Memory B cell (primary cell): ENCODE measurements at regions not wholly inside any gene's neighbourhood (a gene's known extent, or its start where the extent isn't known, plus 50 kb on each side); places are given as distances from the start of the nearest gene placed in this dataset.
"Not testable (repeated sequence)": the region's sequence is repeated elsewhere in the genome, so short reads cannot be mapped to it uniquely, and the experiment has no call there.

ENCODE experiments used
- ATAC-seq: fragments of 150-1000 bp; cut with Tn5 transposase; 2 replicates; pipeline ENCODE4 v1.10.0; 2021; ENCODE audit warnings: low read depth, mild to moderate bottlenecking, moderate library complexity
- DNase-seq, 2 donors: peaks; one replicate each; pipeline ENCODE4 v3.0.0; 2022; ENCODE audit warnings: low spot score in 2 of 2
- H3K27ac Mint-ChIP-seq: one replicate; pipeline ENCODE4 v1.8.0; 2022; ENCODE audit warnings: mild to moderate bottlenecking, moderate library complexity, mixed read lengths
- H3K27me3 Mint-ChIP-seq: one replicate; pipeline ENCODE4 v1.8.0; 2022; ENCODE audit warnings: mixed read lengths
- H3K36me3 Mint-ChIP-seq: one replicate; pipeline ENCODE4 v1.8.0; 2022; ENCODE audit warnings: mild to moderate bottlenecking, mixed read lengths
- H3K4me1 Mint-ChIP-seq: one replicate; pipeline ENCODE4 v1.8.0; 2022; ENCODE audit warnings: mixed read lengths
- H3K4me3 Mint-ChIP-seq: one replicate; pipeline ENCODE4 v1.8.0; 2022; ENCODE audit warnings: mild to moderate bottlenecking, moderate library complexity, mixed read lengths
- H3K9me3 Mint-ChIP-seq: one replicate; pipeline ENCODE4 v1.8.0; 2022; ENCODE audit warnings: mixed read lengths

GRCh38 chr9:95726756-95727155 lies 148.7 kb upstream of the ERCC6L2 start:
- DNase-seq = no peak
- Mint-ChIP-seq H3K27ac (no peak overlapping the region), H3K27me3 (peaks cover 2% of the 10 kb centered on the region), H3K4me3 (no peak overlapping the region), H3K9me3 (no peaks in the 10 kb centered on the region), H3K4me1 (peaks cover 16% of the 10 kb centered on the region), H3K36me3 (no peaks in the 10 kb centered on the region)
- ATAC-seq = no peak

DNA sequence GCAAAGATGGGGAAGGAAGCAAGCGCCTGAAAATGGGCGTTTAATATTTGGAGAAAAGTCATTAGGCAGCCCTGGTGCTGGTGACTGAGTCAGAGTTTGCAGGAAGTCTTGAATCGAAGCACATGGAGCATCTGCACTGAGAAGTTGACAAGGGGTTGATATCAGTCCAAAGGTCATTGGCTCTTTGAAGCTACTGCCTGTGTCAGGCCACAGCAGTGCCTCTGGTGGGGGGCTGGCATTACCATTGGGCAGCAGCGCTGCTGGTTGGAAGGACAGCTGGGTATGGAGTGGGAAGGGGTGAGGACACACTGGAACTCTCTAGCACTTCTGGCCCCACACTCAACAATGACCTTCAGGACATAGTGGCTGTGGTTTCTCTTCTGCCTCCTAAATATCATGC lies 150.4 kb upstream of the ERCC6L2 start:
- Mint-ChIP-seq H3K27ac (no peak overlapping the region), H3K27me3 (no peaks in the 10 kb centered on the region), H3K4me3 (no peak overlapping the region), H3K9me3 (no peaks in the 10 kb centered on the region), H3K4me1 (peaks cover 16% of the 10 kb centered on the region), H3K36me3 (no peaks in the 10 kb centered on the region)
- DNase-seq = no peak
- no peak for ATAC-seq

DNA sequence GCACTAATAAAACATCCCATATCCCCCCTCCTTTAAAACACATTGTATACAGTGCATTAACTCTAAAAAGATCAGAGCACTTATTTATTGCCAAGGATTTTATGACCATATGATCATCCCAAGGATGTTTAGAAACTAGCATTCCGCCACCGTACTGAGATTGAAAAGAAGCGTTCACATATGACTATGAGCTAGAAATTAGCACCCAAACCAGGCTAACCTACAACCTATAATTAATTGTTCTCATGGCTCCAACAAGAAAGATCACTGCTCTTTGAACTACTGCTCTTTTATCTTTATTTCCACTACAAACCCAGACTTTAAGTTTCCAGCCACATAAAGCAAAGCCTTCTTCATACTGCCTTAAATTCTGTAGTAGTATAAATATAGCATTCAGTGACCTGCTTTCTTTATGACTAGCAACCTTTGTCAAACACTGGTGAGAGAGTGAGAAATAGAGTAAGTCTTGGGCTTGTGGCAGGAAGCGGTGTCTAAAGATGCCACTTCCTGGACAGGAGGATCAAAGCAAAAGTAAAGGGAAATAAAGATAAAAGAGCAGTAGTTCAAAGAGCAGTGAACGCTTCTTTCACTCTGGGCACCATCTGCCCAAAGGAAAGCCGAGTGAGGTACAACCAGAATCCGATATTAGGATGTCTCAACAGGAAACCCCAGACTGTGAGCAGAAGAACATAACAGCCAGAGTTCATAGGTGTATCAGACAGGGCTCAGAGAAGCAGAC lies 151.1 kb upstream of the ERCC6L2 start:
- ATAC-seq = peak; percentile 90
- Mint-ChIP-seq H3K9me3 (no peaks in the 10 kb centered on the region), H3K4me1 (peaks cover 16% of the 10 kb centered on the region), H3K36me3 (no peaks in the 10 kb centered on the region), H3K27me3 (no peaks in the 10 kb centered on the region), H3K27ac (peak overlapping the region; percentile 2), H3K4me3 (peak overlapping the region; percentile 11)
- DNase-seq = peak in 1 of 2 donors; percentile 4

DNA sequence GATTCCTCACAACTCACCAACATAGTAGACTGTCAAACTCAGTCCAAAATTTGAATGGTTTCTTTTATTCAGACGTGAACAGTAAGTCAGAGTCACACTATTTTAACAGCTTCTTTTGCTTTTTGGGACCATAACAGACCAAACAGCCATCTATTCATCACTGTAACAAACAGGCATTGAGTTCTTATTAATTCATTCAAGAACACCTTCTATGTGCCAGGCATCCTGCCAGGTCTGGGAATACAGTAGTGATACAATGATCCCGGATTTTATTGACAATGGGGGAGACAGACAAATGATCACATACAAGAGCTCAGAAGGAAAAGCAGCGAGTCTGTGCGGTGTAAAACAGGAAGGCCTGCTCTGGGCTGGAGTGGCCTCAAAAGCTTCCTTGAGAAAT lies 153.3 kb upstream of the ERCC6L2 start:
- ATAC-seq (no peak), DNase-seq (no peak)
- Mint-ChIP-seq H3K36me3 (no peaks in the 10 kb centered on the region), H3K27ac (no peak overlapping the region), H3K27me3 (peaks cover 1% of the 10 kb centered on the region), H3K4me3 (no peak overlapping the region), H3K9me3 (peaks cover 3% of the 10 kb centered on the region), H3K4me1 (peaks cover 15% of the 10 kb centered on the region)

DNA sequence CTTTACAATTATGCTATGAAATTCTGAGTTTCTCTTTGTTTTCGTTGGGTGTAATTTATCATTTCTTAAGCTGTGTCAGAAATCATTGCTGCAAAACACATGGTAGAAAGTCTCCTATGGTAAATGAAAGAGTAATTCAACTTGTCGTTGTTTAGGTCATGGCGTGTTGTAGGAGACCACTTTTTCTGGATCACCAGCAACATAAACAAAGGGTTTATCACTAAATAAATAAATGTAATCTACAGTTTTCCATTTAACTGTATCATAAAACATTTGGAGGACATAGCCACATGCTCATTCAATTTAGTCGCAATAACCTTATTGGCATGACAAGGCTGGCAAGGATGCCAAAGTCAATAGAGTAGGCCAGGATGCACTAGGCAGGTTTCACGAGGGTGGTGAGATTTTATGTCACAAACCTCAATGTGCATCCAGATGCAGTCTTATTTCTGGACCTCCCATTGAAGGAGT lies 154.4 kb upstream of the ERCC6L2 start:
- Mint-ChIP-seq H3K27ac (no peak overlapping the region), H3K9me3 (peaks cover 3% of the 10 kb centered on the region), H3K4me1 (peaks cover 14% of the 10 kb centered on the region), H3K4me3 (no peak overlapping the region), H3K36me3 (no peaks in the 10 kb centered on the region), H3K27me3 (peaks cover 1% of the 10 kb centered on the region)
- DNase-seq = no peak
- ATAC-seq = no peak

DNA sequence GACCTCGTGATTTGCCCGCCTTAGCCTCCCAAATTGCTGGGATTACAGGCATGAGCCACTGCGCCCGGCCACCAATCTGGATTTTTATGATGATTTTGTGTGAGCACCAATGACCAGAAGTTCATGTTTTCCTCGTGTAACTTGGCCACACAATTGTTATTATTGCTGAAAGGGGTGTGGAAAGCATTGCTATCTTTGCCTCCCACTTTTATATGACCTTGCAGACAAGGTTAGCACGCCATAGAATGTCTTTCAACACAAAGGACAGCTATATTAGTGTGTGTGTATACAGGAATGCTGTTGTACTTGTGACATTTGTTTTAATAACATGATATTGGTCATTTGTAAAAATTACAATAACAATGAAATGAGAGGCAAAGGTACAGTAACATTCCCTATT lies 155.0 kb upstream of the ERCC6L2 start:
- peaks cover 1% of the 10 kb centered on the region for H3K27me3 Mint-ChIP-seq
- ATAC-seq = no peak

GRCh38 chr9:95719354-95719753 lies 156.1 kb upstream of the ERCC6L2 start:
- Mint-ChIP-seq H3K27me3 (peaks cover 1% of the 10 kb centered on the region), H3K27ac (no peak overlapping the region), H3K4me1 (peaks cover 4% of the 10 kb centered on the region), H3K36me3 (peaks cover 4% of the 10 kb centered on the region), H3K9me3 (peaks cover 8% of the 10 kb centered on the region), H3K4me3 (no peak overlapping the region)
- ATAC-seq = no peak
- DNase-seq = no peak

More for the DNA sequence above, 155.0 kb upstream of the ERCC6L2 start:
- Mint-ChIP-seq H3K36me3 (peaks cover 1% of the 10 kb centered on the region), H3K27ac (no peak overlapping the region), H3K4me3 (no peak overlapping the region), H3K9me3 (peaks cover 5% of the 10 kb centered on the region), H3K4me1 (peaks cover 14% of the 10 kb centered on the region)
- DNase-seq = no peak

- peaks cover 4% of the 10 kb centered on the region for H3K36me3 Mint-ChIP-seq
- ATAC-seq (no peak), DNase-seq (no peak)
- H3K4me1 Mint-ChIP-seq = no peaks in the 10 kb centered on the region
- H3K27ac Mint-ChIP-seq = no peak overlapping the region
- peaks cover 2% of the 10 kb centered on the region for H3K27me3 Mint-ChIP-seq
- peaks cover 8% of the 10 kb centered on the region for H3K9me3 Mint-ChIP-seq
- no peak overlapping the region for H3K4me3 Mint-ChIP-seq
Measured at GRCh38 chr9:95718263-95718662, 157.2 kb upstream of the ERCC6L2 start.

DNA sequence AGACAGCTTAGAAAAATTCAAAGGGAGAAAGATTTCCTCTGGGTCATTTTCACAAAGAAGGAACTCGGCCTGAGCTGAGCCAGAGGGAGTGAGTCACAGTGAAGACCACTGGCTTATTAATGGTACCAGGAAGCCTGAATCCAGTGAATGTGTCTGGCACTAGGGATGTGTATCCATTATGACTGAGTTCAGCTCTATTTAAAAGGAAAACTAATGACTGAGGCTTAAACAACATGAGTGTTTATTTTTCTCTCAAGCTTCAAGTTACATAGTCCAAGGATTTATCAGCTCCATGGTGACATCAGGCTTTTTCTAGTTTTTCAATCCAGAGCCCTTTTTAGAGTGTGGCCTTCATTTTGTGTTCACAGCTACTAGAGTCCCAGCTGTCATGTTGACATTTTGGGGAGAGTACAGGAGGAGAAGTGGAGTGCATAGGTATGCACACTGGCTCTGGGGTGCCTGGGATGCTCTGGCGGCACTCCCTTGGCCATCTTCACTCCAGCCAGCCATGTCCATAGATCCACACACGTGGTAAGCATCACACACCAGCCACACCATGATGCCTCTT lies 159.5 kb upstream of the ERCC6L2 start:
- Mint-ChIP-seq H3K9me3 (peaks cover 8% of the 10 kb centered on the region), H3K36me3 (peaks cover 4% of the 10 kb centered on the region), H3K27me3 (peaks cover 6% of the 10 kb centered on the region), H3K27ac (no peak overlapping the region), H3K4me1 (no peaks in the 10 kb centered on the region), H3K4me3 (no peak overlapping the region)
- no peak for ATAC-seq
- DNase-seq = no peak

GRCh38 chr9:95710446-95710845 lies 165.0 kb upstream of the ERCC6L2 start:
- Mint-ChIP-seq H3K9me3 (peaks cover 6% of the 10 kb centered on the region), H3K4me1 (no peaks in the 10 kb centered on the region), H3K36me3 (peaks cover 4% of the 10 kb centered on the region), H3K27me3 (peaks cover 12% of the 10 kb centered on the region), H3K27ac (no peak overlapping the region), H3K4me3 (no peak overlapping the region)
- ATAC-seq (no peak), DNase-seq (no peak)

DNA sequence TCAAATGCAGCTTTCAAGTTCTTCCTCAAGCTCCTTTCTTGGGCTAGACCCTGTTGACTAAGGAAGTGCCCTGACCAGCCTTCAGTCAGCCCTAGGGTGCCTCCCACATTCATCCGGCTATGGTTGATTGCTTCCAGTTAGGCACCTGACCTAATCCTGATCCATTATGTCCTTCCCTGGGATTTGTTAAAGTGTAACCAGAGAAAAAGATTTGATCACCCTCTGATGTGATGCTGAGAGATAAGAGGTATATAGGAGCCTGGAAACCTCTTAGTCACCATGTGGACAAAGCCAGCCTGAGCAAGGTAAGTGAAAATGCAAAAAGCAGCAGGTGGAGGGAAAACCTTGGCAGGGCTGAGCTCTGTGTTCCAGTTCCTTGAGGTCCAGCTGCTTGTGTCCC lies 178.8 kb upstream of the ERCC6L2 start:
- peaks cover 6% of the 10 kb centered on the region for H3K27me3 Mint-ChIP-seq
- no peak for ATAC-seq
- no peak overlapping the region for H3K27ac Mint-ChIP-seq
- peaks cover 3% of the 10 kb centered on the region for H3K9me3 Mint-ChIP-seq
- H3K4me3 Mint-ChIP-seq = no peak overlapping the region
- no peaks in the 10 kb centered on the region for H3K36me3 Mint-ChIP-seq
- DNase-seq = no peak
- H3K4me1 Mint-ChIP-seq = no peaks in the 10 kb centered on the region

DNA sequence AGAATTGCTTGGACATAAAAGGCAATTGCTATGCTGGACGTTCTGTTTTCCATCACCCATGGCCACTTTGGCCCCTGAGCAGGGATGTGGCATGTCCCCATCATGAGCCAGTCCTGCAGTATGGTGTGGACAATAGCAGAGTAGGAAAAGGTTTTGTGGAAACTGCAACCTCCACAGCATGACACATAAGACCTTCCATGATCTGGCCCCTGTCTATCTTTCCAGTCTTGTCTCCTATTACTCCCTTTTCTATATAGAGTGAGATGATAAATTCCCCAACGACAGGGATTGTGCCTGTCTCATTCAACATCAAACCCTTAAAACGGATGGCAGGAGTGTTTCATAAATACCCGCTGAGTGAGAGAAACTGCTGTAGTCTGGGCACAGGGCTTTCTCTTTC lies 174.7 kb upstream of the PTCH1 start:
- DNase-seq = no peak
- H3K9me3 Mint-ChIP-seq = peaks cover 3% of the 10 kb centered on the region
- no peaks in the 10 kb centered on the region for H3K36me3 Mint-ChIP-seq
- no peak overlapping the region for H3K27ac Mint-ChIP-seq
- H3K4me1 Mint-ChIP-seq = no peaks in the 10 kb centered on the region
- peaks cover 5% of the 10 kb centered on the region for H3K27me3 Mint-ChIP-seq
- ATAC-seq = no peak
- no peak overlapping the region for H3K4me3 Mint-ChIP-seq

DNA sequence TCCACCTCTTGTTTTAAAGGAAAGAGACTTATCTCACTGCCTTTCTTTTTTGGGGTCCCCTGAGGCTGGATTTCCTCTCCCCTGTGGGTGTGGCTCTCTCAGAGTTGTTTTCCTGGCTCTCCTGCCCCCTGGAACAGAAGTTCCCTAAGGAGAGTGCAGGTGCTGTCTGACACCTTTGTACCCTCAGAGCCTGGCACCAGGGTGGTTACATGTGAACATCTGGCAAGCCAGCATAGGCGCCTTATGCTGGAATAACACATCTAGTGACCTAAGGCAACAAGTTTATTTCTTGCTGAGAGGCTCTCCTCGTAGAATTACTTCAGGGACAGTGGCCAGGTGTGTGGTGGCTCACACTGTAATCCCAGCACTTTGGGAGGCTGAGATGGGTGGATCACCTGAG lies 172.9 kb upstream of the PTCH1 start:
- H3K36me3 Mint-ChIP-seq = no peaks in the 10 kb centered on the region
- no peaks in the 10 kb centered on the region for H3K9me3 Mint-ChIP-seq
- no peak for ATAC-seq
- H3K27me3 Mint-ChIP-seq = peaks cover 5% of the 10 kb centered on the region
- H3K27ac Mint-ChIP-seq = no peak overlapping the region
- H3K4me3 Mint-ChIP-seq = no peak overlapping the region
- no peaks in the 10 kb centered on the region for H3K4me1 Mint-ChIP-seq
- DNase-seq = no peak

GRCh38 chr9:95684516-95684915 lies 167.7 kb upstream of the PTCH1 start:
- Mint-ChIP-seq H3K4me3 (no peak overlapping the region), H3K4me1 (peaks cover 3% of the 10 kb centered on the region), H3K36me3 (no peaks in the 10 kb centered on the region), H3K9me3 (no peaks in the 10 kb centered on the region), H3K27ac (no peak overlapping the region), H3K27me3 (peaks cover 12% of the 10 kb centered on the region)
- no peak for DNase-seq
- no peak for ATAC-seq

DNA sequence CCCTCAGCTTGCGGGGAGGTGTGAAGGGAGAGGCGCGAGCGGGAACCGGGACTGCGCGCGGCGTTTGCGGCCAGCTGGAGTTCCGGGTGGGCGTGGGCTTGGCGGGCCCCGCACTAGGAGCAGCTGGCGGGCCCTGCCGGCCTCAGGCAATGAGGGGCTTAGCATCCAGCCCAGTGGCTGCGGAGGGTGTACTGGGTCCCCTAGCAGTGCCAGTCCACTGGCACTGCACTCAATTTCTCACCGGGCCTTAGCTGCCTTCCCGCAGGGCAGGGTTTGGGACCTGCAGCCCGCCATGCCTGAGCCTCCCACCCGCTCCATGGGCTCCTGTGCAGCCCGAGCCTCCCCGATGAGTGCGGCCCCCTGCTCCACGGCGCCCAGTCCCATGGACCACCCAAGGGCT lies 163.5 kb upstream of the PTCH1 start:
- not testable (repeated sequence) for ATAC-seq, H3K9me3 Mint-ChIP-seq, H3K27ac Mint-ChIP-seq, H3K36me3 Mint-ChIP-seq, H3K4me3 Mint-ChIP-seq, DNase-seq, H3K4me1 Mint-ChIP-seq
- peaks cover 11% of the 10 kb centered on the region for H3K27me3 Mint-ChIP-seq
